Endothelial cell (in vitro differentiated cells): ENCODE measurements at regions not wholly inside any gene's neighbourhood (a gene's known extent, or its start where the extent isn't known, plus 50 kb on each side); places are given as distances from the start of the nearest gene placed in this dataset.
"Not testable (repeated sequence)": the region's sequence is repeated elsewhere in the genome, so short reads cannot be mapped to it uniquely, and the experiment has no call there.

ENCODE experiments used
- DNase-seq: peaks from one replicate; pipeline ENCODE4 v3.0.0; 2021; ENCODE audit warnings: low spot score
- H3K27ac Mint-ChIP-seq: one replicate; pipeline ENCODE4 v1.8.0; 2021; ENCODE audit warnings: mixed read lengths, inconsistent platforms; ENCODE audit not compliant: unreplicated experiment
- H3K27me3 Mint-ChIP-seq: one replicate; pipeline ENCODE4 v1.8.0; 2021; ENCODE audit warnings: mild to moderate bottlenecking, moderate library complexity, mixed read lengths, inconsistent platforms; ENCODE audit not compliant: unreplicated experiment
- H3K36me3 Mint-ChIP-seq: one replicate; pipeline ENCODE4 v1.8.0; 2021; ENCODE audit warnings: mild to moderate bottlenecking, low read depth, mixed read lengths, inconsistent platforms; ENCODE audit not compliant: unreplicated experiment
- H3K4me1 Mint-ChIP-seq: one replicate; pipeline ENCODE4 v1.8.0; 2021; ENCODE audit warnings: mild to moderate bottlenecking, mixed read lengths, inconsistent platforms; ENCODE audit not compliant: unreplicated experiment
- H3K4me3 Mint-ChIP-seq: one replicate; pipeline ENCODE4 v1.8.0; 2021; ENCODE audit warnings: mild to moderate bottlenecking, mixed read lengths, inconsistent platforms; ENCODE audit not compliant: unreplicated experiment
- H3K9me3 Mint-ChIP-seq: one replicate; pipeline ENCODE4 v1.8.0; 2021; ENCODE audit warnings: mixed read lengths, inconsistent platforms; ENCODE audit not compliant: unreplicated experiment
- TF ChIP-seq, protein P1 (sequence below): fragments of 200-600 bp; sonication (generic); IDR thresholded peaks from one replicate; pipeline ENCODE4 v1.5.0; 2021; ENCODE audit warnings: antibody characterized with exemption; ENCODE audit not compliant: unreplicated experiment

DNA sequence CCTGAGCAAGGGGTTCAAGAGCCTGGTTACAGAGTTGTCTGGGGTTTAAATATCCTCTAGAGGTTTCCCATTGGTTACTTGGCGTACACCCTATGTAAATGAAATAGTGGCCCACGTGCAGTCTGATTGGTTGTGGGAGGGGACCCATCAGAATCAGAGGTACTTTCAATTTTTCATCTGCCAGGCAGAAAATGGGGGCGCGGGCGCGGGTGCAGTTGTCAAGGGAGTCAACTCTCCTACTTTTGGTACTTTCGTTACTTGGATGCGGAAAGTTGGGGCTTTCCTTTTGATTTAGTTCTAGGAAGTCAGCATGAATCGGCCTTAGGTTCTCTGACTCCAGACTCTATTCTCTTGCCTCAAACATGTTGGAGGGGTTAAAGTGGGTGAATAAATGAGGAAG, 83.2 kb downstream of the DNAJB9 start:
- TF ChIP-seq, protein P1, sequence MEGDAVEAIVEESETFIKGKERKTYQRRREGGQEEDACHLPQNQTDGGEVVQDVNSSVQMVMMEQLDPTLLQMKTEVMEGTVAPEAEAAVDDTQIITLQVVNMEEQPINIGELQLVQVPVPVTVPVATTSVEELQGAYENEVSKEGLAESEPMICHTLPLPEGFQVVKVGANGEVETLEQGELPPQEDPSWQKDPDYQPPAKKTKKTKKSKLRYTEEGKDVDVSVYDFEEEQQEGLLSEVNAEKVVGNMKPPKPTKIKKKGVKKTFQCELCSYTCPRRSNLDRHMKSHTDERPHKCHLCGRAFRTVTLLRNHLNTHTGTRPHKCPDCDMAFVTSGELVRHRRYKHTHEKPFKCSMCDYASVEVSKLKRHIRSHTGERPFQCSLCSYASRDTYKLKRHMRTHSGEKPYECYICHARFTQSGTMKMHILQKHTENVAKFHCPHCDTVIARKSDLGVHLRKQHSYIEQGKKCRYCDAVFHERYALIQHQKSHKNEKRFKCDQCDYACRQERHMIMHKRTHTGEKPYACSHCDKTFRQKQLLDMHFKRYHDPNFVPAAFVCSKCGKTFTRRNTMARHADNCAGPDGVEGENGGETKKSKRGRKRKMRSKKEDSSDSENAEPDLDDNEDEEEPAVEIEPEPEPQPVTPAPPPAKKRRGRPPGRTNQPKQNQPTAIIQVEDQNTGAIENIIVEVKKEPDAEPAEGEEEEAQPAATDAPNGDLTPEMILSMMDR: no peak
- no peaks in the 10 kb centered on the region for H3K36me3 Mint-ChIP-seq
- no peaks in the 10 kb centered on the region for H3K9me3 Mint-ChIP-seq
- H3K27me3 Mint-ChIP-seq: peaks cover 2% of the 10 kb centered on the region
- no peak overlapping the region for H3K27ac Mint-ChIP-seq
- H3K4me3 Mint-ChIP-seq: no peak overlapping the region
- no peak for DNase-seq
- peaks cover 6% of the 10 kb centered on the region for H3K4me1 Mint-ChIP-seq

DNA sequence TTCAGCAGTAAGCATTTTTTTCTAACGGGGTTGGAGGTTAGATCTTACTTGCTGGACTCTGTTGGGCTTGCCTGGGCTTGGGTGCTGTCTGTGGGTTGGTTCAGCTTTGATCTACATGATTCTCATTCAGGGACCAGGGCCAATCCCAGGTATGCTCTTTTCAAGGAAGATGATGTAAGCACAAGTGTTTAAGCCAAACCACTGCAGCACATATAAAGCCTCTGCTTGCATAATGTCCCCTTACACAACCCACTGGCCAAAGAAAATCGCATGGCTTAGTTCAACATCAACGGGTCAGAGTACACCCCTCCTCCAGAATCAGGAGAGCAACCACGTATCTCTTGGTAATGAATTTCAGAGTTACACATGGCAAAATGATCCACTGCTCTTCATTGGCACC, 83.9 kb downstream of the DNAJB9 start:
- Mint-ChIP-seq H3K9me3 (no peaks in the 10 kb centered on the region), H3K4me1 (peaks cover 6% of the 10 kb centered on the region), H3K4me3 (no peak overlapping the region), H3K27me3 (peaks cover 2% of the 10 kb centered on the region), H3K36me3 (no peaks in the 10 kb centered on the region), H3K27ac (no peak overlapping the region)
- TF ChIP-seq, protein P1: no peak
- no peak for DNase-seq

DNA sequence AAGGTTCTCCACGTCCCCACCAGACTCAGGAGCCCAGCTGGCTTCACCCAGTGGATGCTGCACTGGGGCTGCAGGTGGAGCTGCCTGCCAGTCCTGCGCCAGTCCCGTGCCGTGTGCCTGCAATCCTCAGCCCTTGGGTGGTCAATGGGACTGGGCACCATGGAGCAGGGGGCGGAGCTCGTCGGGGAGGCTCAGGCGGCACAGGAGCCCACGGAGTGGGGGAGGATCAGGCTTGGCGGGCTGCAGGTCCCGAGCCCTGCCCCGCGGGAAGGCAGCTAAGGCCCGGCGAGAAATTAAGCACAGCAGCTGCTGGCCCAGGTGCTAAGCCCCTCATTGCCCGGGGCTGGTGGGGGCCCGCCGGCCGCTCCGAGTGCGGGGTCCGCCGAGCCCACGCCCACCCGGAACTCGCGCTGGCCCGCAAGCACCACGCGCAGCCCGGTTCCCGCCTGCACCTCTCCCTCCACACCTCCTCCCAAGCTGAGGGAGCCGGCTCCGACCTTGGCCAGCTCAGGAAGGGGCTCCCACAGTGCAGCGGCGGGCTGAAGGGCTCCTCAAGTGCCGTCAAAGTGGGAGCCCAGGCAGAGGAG, 87.6 kb downstream of the DNAJB9 start:
- H3K4me1 Mint-ChIP-seq, H3K27ac Mint-ChIP-seq, H3K4me3 Mint-ChIP-seq, H3K36me3 Mint-ChIP-seq, H3K9me3 Mint-ChIP-seq, H3K27me3 Mint-ChIP-seq, DNase-seq: not testable (repeated sequence)

DNA sequence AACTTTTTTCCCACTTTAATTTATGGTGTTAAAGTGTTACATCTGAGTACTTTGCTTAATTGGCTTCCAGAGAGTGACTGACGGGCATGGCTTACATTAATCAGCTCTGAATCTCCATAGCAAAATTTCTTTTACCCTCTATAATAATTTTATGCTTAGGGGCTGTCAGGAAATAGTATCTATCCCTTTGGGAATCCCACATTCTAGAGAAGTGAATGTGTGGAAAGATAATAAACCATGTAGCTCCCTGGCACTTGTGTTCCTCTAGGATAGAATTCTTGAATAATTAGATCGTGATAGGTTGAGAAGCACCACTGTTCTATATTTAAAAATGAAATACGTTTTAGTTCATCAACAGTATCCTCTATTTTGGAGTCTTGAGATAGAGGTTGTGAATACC, 89.6 kb downstream of the DNAJB9 start:
- H3K4me3 Mint-ChIP-seq: no peak overlapping the region
- H3K27ac Mint-ChIP-seq: no peak overlapping the region
- H3K9me3 Mint-ChIP-seq: no peaks in the 10 kb centered on the region
- DNase-seq: no peak
- TF ChIP-seq, protein P1: no peak
- H3K27me3 Mint-ChIP-seq: no peaks in the 10 kb centered on the region
- H3K4me1 Mint-ChIP-seq: no peaks in the 10 kb centered on the region
- no peaks in the 10 kb centered on the region for H3K36me3 Mint-ChIP-seq

DNA sequence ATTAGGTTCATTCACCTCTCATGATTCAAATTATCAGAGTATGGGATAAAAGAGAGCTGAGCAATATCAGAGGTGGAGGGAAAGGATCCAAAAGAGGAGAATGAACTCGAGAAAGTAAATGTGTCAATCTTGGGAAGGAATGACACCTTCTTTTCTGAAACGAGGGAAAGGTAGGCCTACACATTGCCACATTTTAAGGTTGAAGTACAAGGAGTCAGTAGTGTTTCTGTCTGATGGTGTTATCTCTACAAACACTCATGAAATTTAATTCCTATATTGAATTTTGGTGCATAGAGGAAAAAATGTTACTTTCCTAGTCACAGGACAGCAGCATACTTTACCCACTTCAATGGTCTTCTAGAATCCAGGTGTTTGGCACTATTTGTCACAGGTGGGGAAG, 90.2 kb downstream of the DNAJB9 start:
- Mint-ChIP-seq H3K27ac (no peak overlapping the region), H3K36me3 (no peaks in the 10 kb centered on the region), H3K27me3 (no peaks in the 10 kb centered on the region), H3K4me3 (no peak overlapping the region), H3K9me3 (no peaks in the 10 kb centered on the region), H3K4me1 (no peaks in the 10 kb centered on the region)
- no peak for DNase-seq
- TF ChIP-seq, protein P1: no peak
